ENCODE measurements at regions not wholly inside any gene's neighbourhood (a gene's known extent, or its start where the extent isn't known, plus 50 kb on each side); places are given as distances from the start of the nearest gene placed in this dataset.

DNA sequence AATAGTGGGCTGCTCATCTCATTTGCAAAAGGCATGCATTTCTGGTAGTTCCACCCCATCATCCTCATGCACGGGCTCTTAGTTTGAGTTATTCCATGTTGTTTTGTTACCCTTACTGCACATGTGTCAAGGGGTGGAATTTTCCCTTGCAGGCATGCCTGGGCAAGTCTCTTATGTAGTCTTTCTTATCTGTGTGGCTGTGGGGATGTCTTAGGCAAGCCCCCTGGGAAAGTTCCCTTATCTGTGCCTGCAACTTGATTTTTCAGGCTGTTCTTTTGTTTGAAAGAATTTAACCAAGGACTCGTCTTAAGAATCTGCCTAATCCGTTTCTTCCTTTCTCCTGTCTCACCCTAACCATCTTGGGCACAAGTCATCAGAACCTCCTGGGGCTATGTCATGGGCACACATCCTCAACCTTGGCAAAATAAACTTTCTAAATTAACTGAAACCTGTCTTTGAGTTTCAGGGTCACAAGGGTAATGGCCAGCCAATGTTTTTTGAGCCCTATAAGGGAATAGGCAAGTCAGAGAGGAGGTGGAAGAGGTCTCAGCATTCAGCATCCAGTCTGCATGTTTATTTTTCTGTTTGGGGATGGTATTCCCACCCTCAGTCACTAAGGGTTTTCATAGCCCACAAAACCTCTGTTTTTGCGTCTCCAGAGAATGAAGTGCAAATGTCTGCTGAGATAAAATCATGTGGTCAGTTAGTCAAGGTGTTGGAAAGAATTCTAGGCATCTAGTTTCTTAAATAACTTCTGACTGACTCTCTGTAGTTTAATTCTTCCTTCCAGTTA lies 579.7 kb downstream of the PLA2G4A start:
- H3K36me3 ChIP-seq (ENCODE audit: insufficient read depth, low read length), result no peaks in the 10 kb centered on the region
- TF ChIP-seq EZH2phosphoT487 (IDR thresholded peaks at IDR 0.05; ENCODE audit: borderline replicate concordance, low read depth, low read length), result no peak
- TF ChIP-seq, protein P1, sequence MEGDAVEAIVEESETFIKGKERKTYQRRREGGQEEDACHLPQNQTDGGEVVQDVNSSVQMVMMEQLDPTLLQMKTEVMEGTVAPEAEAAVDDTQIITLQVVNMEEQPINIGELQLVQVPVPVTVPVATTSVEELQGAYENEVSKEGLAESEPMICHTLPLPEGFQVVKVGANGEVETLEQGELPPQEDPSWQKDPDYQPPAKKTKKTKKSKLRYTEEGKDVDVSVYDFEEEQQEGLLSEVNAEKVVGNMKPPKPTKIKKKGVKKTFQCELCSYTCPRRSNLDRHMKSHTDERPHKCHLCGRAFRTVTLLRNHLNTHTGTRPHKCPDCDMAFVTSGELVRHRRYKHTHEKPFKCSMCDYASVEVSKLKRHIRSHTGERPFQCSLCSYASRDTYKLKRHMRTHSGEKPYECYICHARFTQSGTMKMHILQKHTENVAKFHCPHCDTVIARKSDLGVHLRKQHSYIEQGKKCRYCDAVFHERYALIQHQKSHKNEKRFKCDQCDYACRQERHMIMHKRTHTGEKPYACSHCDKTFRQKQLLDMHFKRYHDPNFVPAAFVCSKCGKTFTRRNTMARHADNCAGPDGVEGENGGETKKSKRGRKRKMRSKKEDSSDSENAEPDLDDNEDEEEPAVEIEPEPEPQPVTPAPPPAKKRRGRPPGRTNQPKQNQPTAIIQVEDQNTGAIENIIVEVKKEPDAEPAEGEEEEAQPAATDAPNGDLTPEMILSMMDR (conservative IDR thresholded peaks at IDR 0.05; ENCODE audit: low read length), result no peak
- H3K4me2 ChIP-seq (ENCODE audit: low read length), result no peak overlapping the region
- no peak overlapping the region for H3K4me3 ChIP-seq (ENCODE audit: low read depth, low read length, poor library complexity, severe bottlenecking)
- intact Hi-C loops (cut with micrococcal nuclease; ENCODE audit: unreplicated experiment), result no loop called here
- ChIA-PET CTCF (ENCODE audit: unreplicated experiment) (no interaction called here), POLR2A (no interaction called here)
- DNase-seq (ENCODE audit: low spot score), result no peak
- H3K4me1 ChIP-seq (ENCODE audit: insufficient read depth, low read length, poor library complexity, severe bottlenecking), result no peaks in the 10 kb centered on the region
- BruUV-seq (replicated peaks), result no TSS peak
- H3K9me2 ChIP-seq (ENCODE audit: insufficient read depth, low read length), result no peaks in the 10 kb centered on the region
- no peaks in the 10 kb centered on the region for H4K20me1 ChIP-seq (ENCODE audit: insufficient read depth, low read length)
- H2AFZ ChIP-seq (ENCODE audit: low read length), result no peak overlapping the region
- H3K9me3 ChIP-seq (ENCODE audit: low read length), result no peaks in the 10 kb centered on the region
- H3K27ac ChIP-seq (ENCODE audit: low read depth, low read length, poor library complexity, severe bottlenecking), result no peak overlapping the region
- no peaks in the 10 kb centered on the region for H3K79me2 ChIP-seq (ENCODE audit: insufficient read depth, low read depth, low read length)

- DNase-seq (ENCODE audit: low spot score), result no peak
- H3K4me3 ChIP-seq (ENCODE audit: low read depth, low read length, poor library complexity, severe bottlenecking), result no peak overlapping the region
- no peaks in the 10 kb centered on the region for H4K20me1 ChIP-seq (ENCODE audit: insufficient read depth, low read length)
- no peaks in the 10 kb centered on the region for H3K79me2 ChIP-seq (ENCODE audit: insufficient read depth, low read depth, low read length)
- H2AFZ ChIP-seq (ENCODE audit: low read length), result no peak overlapping the region
- no peaks in the 10 kb centered on the region for H3K9me3 ChIP-seq (ENCODE audit: low read length)
- no peaks in the 10 kb centered on the region for H3K4me1 ChIP-seq (ENCODE audit: insufficient read depth, low read length, poor library complexity, severe bottlenecking)
- CTCF ChIA-PET (ENCODE audit: unreplicated experiment), result no interaction called here
- POLR2A ChIA-PET, result no interaction called here
- H3K27ac ChIP-seq (ENCODE audit: low read depth, low read length, poor library complexity, severe bottlenecking), result no peak overlapping the region
- H3K36me3 ChIP-seq (ENCODE audit: insufficient read depth, low read length), result no peaks in the 10 kb centered on the region
- BruUV-seq (replicated peaks), result no TSS peak
- intact Hi-C loops (cut with micrococcal nuclease; ENCODE audit: unreplicated experiment), result no loop called here
- no peak for TF ChIP-seq EZH2phosphoT487 (IDR thresholded peaks at IDR 0.05; ENCODE audit: borderline replicate concordance, low read depth, low read length)
- TF ChIP-seq, protein P1 (conservative IDR thresholded peaks at IDR 0.05; ENCODE audit: low read length), result no peak
- no peak overlapping the region for H3K4me2 ChIP-seq (ENCODE audit: low read length)
- no peaks in the 10 kb centered on the region for H3K9me2 ChIP-seq (ENCODE audit: insufficient read depth, low read length)
Measured at GRCh38 chr1:187409341-187409740, 580.6 kb downstream of the PLA2G4A start.

GRCh38 chr1:187411118-187411517 lies 582.4 kb downstream of the PLA2G4A start:
- no peaks in the 10 kb centered on the region for H3K4me1 ChIP-seq (ENCODE audit: insufficient read depth, low read length, poor library complexity, severe bottlenecking)
- H3K4me3 ChIP-seq (ENCODE audit: low read depth, low read length, poor library complexity, severe bottlenecking), result no peak overlapping the region
- intact Hi-C loops (cut with micrococcal nuclease; ENCODE audit: unreplicated experiment), result no loop called here
- H3K4me2 ChIP-seq (ENCODE audit: low read length), result no peak overlapping the region
- no peak overlapping the region for H3K27ac ChIP-seq (ENCODE audit: low read depth, low read length, poor library complexity, severe bottlenecking)
- H3K9me3 ChIP-seq (ENCODE audit: low read length), result no peaks in the 10 kb centered on the region
- POLR2A ChIA-PET, result no interaction called here
- no peak overlapping the region for H2AFZ ChIP-seq (ENCODE audit: low read length)
- CTCF ChIA-PET (ENCODE audit: unreplicated experiment), result no interaction called here
- no peaks in the 10 kb centered on the region for H4K20me1 ChIP-seq (ENCODE audit: insufficient read depth, low read length)
- TF ChIP-seq EZH2phosphoT487 (IDR thresholded peaks at IDR 0.05; ENCODE audit: borderline replicate concordance, low read depth, low read length), result no peak
- TF ChIP-seq, protein P1 (conservative IDR thresholded peaks at IDR 0.05; ENCODE audit: low read length), result no peak
- no peaks in the 10 kb centered on the region for H3K9me2 ChIP-seq (ENCODE audit: insufficient read depth, low read length)
- no peaks in the 10 kb centered on the region for H3K79me2 ChIP-seq (ENCODE audit: insufficient read depth, low read depth, low read length)
- no TSS peak for BruUV-seq (replicated peaks)
- H3K36me3 ChIP-seq (ENCODE audit: insufficient read depth, low read length), result no peaks in the 10 kb centered on the region
- DNase-seq (ENCODE audit: low spot score), result no peak

All from OCI-LY7 (cell line).